ENCODE measurements at regions not wholly inside any gene's neighbourhood (a gene's known extent, or its start where the extent isn't known, plus 50 kb on each side); places are given as distances from the start of the nearest gene placed in this dataset.

DNA sequence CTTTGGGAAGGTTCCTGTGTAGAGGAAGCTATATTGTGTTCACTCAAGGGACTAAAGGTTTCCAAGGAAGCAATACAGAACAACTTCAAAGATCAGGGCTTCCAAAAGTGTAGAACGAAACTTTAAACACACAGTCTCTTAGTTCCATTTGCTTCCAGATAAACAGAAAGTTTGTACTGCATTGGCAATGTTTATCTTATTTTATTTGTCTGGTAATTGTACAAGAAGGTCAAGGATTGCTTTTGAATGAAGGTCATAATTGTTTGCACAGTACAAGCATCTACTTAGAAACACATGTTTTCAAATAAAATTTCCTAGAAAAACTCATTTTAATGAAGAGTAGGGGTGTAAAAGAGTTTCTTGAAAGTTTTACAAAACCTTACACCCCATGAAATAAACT is 712.7 kb upstream of the SGCG start:
- TF ChIP-seq, protein P1, sequence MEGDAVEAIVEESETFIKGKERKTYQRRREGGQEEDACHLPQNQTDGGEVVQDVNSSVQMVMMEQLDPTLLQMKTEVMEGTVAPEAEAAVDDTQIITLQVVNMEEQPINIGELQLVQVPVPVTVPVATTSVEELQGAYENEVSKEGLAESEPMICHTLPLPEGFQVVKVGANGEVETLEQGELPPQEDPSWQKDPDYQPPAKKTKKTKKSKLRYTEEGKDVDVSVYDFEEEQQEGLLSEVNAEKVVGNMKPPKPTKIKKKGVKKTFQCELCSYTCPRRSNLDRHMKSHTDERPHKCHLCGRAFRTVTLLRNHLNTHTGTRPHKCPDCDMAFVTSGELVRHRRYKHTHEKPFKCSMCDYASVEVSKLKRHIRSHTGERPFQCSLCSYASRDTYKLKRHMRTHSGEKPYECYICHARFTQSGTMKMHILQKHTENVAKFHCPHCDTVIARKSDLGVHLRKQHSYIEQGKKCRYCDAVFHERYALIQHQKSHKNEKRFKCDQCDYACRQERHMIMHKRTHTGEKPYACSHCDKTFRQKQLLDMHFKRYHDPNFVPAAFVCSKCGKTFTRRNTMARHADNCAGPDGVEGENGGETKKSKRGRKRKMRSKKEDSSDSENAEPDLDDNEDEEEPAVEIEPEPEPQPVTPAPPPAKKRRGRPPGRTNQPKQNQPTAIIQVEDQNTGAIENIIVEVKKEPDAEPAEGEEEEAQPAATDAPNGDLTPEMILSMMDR (IDR thresholded peaks at IDR 0.05), result no peak
- no peak for TF ChIP-seq POLR2A (IDR thresholded peaks at IDR 0.05)
